Liver (tissue), 3 donors: ENCODE measurements at regions not wholly inside any gene's neighbourhood (a gene's known extent, or its start where the extent isn't known, plus 50 kb on each side); places are given as distances from the start of the nearest gene placed in this dataset.

Source experiments
- HNF4A ChIP-seq, 2 donors: conservative IDR thresholded peaks; 2 replicates each; pipeline ENCODE4 v1.6.1; 2016; ENCODE audit warnings: antibody characterized with exemption in 2 of 2, mild to moderate bottlenecking in 2 of 2
- TF ChIP-seq, protein P1 (sequence below): fragments of 150-350 bp; IDR thresholded peaks from 2 replicates; pipeline ENCODE4 v1.5.1; 2017; ENCODE audit warnings: improper control_type of control experiment, low read depth, low read length; ENCODE audit not compliant: missing input control
- donor health status: healthy.
- donor health status: healthy.

DNA sequence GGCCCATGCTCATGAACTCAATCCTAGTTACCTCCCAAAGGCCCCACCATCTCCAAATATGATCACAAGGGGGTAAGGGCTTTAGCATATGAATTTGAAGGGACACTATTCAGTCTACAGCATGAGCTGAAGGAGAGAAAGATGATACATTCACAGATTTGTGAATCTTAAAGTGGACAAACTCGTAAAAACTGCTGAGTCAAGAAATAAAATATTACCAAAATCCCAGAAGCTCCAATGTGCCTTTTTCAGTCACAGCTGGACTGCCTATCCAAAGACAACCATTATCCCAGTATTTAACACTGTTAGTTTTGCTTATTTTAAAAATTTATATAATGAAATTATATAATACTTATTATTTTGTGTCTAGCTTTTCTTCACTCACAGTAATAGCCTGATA, 109.0 kb downstream of the CXXC4 start:
- TF ChIP-seq, protein P1, sequence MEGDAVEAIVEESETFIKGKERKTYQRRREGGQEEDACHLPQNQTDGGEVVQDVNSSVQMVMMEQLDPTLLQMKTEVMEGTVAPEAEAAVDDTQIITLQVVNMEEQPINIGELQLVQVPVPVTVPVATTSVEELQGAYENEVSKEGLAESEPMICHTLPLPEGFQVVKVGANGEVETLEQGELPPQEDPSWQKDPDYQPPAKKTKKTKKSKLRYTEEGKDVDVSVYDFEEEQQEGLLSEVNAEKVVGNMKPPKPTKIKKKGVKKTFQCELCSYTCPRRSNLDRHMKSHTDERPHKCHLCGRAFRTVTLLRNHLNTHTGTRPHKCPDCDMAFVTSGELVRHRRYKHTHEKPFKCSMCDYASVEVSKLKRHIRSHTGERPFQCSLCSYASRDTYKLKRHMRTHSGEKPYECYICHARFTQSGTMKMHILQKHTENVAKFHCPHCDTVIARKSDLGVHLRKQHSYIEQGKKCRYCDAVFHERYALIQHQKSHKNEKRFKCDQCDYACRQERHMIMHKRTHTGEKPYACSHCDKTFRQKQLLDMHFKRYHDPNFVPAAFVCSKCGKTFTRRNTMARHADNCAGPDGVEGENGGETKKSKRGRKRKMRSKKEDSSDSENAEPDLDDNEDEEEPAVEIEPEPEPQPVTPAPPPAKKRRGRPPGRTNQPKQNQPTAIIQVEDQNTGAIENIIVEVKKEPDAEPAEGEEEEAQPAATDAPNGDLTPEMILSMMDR = no peak
- no peak for TF ChIP-seq HNF4A (conservative IDR thresholded peaks at IDR 0.05)
